Chondrocyte (in vitro differentiated cells): ENCODE measurements at regions not wholly inside any gene's neighbourhood (a gene's known extent, or its start where the extent isn't known, plus 50 kb on each side); places are given as distances from the start of the nearest gene placed in this dataset.

Experiments used
- DNase-seq: peaks from one replicate; pipeline ENCODE4 v3.0.0; 2021; ENCODE audit warnings: mixed read lengths, low spot score
- H3K27ac Mint-ChIP-seq: one replicate; pipeline ENCODE4 v1.8.0; 2021; ENCODE audit warnings: mild to moderate bottlenecking, moderate library complexity, mixed read lengths; ENCODE audit not compliant: unreplicated experiment
- H3K27me3 Mint-ChIP-seq: 2 replicates; pipeline ENCODE4 v1.8.0; 2021; ENCODE audit warnings: low read depth, mixed read lengths
- H3K36me3 Mint-ChIP-seq: 2 replicates; pipeline ENCODE4 v1.8.0; 2021; ENCODE audit warnings: low read depth, mixed read lengths
- H3K4me1 Mint-ChIP-seq: 2 replicates; pipeline ENCODE4 v1.8.0; 2021; ENCODE audit warnings: low read depth, mild to moderate bottlenecking, mixed read lengths
- H3K4me3 Mint-ChIP-seq: one replicate; pipeline ENCODE4 v1.8.0; 2021; ENCODE audit warnings: mild to moderate bottlenecking, moderate library complexity, mixed read lengths; ENCODE audit not compliant: unreplicated experiment
- H3K9me3 Mint-ChIP-seq: 2 replicates; pipeline ENCODE4 v1.8.0; 2021; ENCODE audit warnings: low read depth, mixed read lengths
- CTCF ChIP-seq: fragments of 200-600 bp; sonication (generic); IDR thresholded peaks from 2 replicates; pipeline ENCODE4 v1.5.0; 2021; ENCODE audit warnings: antibody characterized with exemption, mild to moderate bottlenecking, moderate library complexity

GRCh38 chr2:126241411-126241810 is 414.5 kb upstream of the GYPC start:
- TF ChIP-seq CTCF: no peak
- no peak for DNase-seq
- Mint-ChIP-seq H3K36me3 (no peaks in the 10 kb centered on the region), H3K4me3 (no peak overlapping the region), H3K27me3 (peaks cover 11% of the 10 kb centered on the region), H3K9me3 (no peaks in the 10 kb centered on the region), H3K4me1 (no peaks in the 10 kb centered on the region), H3K27ac (no peak overlapping the region)

- peak; percentile 78 for TF ChIP-seq CTCF
- Mint-ChIP-seq H3K27ac (no peak overlapping the region), H3K9me3 (no peaks in the 10 kb centered on the region), H3K4me1 (no peaks in the 10 kb centered on the region), H3K36me3 (no peaks in the 10 kb centered on the region), H3K4me3 (no peak overlapping the region), H3K27me3 (peaks cover 25% of the 10 kb centered on the region)
- no peak for DNase-seq
Observed at GRCh38 chr2:126244937-126245336, 411.0 kb upstream of the GYPC start.

- no peak for DNase-seq
- H3K36me3 Mint-ChIP-seq: no peaks in the 10 kb centered on the region
- no peaks in the 10 kb centered on the region for H3K9me3 Mint-ChIP-seq
- H3K27ac Mint-ChIP-seq: no peak overlapping the region
- H3K27me3 Mint-ChIP-seq: peaks cover 4% of the 10 kb centered on the region
- no peaks in the 10 kb centered on the region for H3K4me1 Mint-ChIP-seq
- no peak for TF ChIP-seq CTCF
- H3K4me3 Mint-ChIP-seq: no peak overlapping the region
Observed at GRCh38 chr2:126253669-126254068, 402.3 kb upstream of the GYPC start.

- no peaks in the 10 kb centered on the region for H3K36me3 Mint-ChIP-seq
Observed at GRCh38 chr2:126264625-126265024, 391.3 kb upstream of the GYPC start.

GRCh38 chr2:126269911-126270310 is 386.0 kb upstream of the GYPC start:
- no peak for DNase-seq
- H3K27ac Mint-ChIP-seq: no peak overlapping the region
- H3K4me3 Mint-ChIP-seq: no peak overlapping the region
- H3K36me3 Mint-ChIP-seq: no peaks in the 10 kb centered on the region
- H3K27me3 Mint-ChIP-seq: peaks cover 14% of the 10 kb centered on the region
- TF ChIP-seq CTCF: no peak
- H3K4me1 Mint-ChIP-seq: no peaks in the 10 kb centered on the region
- no peaks in the 10 kb centered on the region for H3K9me3 Mint-ChIP-seq

More at GRCh38 chr2:126264625-126265024, 391.3 kb upstream of the GYPC start:
- no peak overlapping the region for H3K4me3 Mint-ChIP-seq
- H3K4me1 Mint-ChIP-seq: no peaks in the 10 kb centered on the region
- TF ChIP-seq CTCF: no peak
- H3K27me3 Mint-ChIP-seq: peaks cover 17% of the 10 kb centered on the region
- DNase-seq: no peak
- H3K27ac Mint-ChIP-seq: no peak overlapping the region
- H3K9me3 Mint-ChIP-seq: no peaks in the 10 kb centered on the region
